ENCODE measurements at regions not wholly inside any gene's neighbourhood (a gene's known extent, or its start where the extent isn't known, plus 50 kb on each side); places are given as distances from the start of the nearest gene placed in this dataset.
"Not testable (repeated sequence)": the region's sequence is repeated elsewhere in the genome, so short reads cannot be mapped to it uniquely, and the experiment has no call there.

DNA sequence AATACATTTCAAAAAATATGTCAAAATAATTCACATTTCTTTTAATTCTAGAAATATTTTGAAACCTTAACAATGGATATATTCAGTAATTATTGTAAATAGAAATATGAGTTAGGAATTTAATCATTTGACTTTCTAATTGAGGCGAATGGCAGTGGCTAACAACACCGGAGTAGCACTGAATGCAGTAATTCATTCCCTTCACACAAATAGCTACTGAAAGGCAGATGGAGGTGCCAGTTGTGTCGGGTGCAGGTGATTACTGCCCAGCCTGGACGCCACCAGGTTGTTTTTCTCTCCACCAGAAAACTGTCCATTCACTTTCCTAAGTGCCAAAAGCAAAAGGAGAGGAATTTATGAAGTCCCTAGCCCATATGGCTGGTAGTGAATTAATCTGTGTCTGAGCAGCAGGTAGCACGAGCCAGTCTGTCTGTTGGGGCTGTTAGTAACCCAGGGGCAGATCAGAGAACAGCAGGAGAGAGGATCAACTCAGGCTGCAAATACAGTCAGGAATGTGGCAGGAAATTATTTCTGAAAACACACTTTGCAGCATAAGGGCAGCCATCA, 79.3 kb upstream of the GMNC start:
- Histone ChIP-seq H3K9me2 (ENCODE audit: low read depth, low read length) (no peaks in the 10 kb centered on the region), H3K36me3 (ENCODE audit: insufficient read depth, low read length) (no peaks in the 10 kb centered on the region), H3K27me3 (ENCODE audit: insufficient read depth, low read length) (no peaks in the 10 kb centered on the region), H3K27ac (ENCODE audit: low read depth, low read length, poor library complexity, severe bottlenecking) (no peak overlapping the region), H3K9me3 (ENCODE audit: low read length) (no peaks in the 10 kb centered on the region), H3K79me2 (ENCODE audit: insufficient read depth, low read length) (no peaks in the 10 kb centered on the region), H3K4me3 (ENCODE audit: low read depth, low read length, poor library complexity, severe bottlenecking) (no peak overlapping the region), H3K9ac (ENCODE audit: low read length) (no peak overlapping the region), H4K20me1 (ENCODE audit: insufficient read depth, low read length) (no peaks in the 10 kb centered on the region), H3F3A (ENCODE audit: insufficient read depth, low read length) (no peaks in the 10 kb centered on the region), H3K4me1 (ENCODE audit: insufficient read depth, low read length, severe bottlenecking) (no peaks in the 10 kb centered on the region), H3K4me2 (ENCODE audit: low read length) (no peak overlapping the region), H2AFZ (ENCODE audit: low read length) (no peak overlapping the region)
- TF ChIP-seq EZH2 (IDR thresholded peaks at IDR 0.05; ENCODE audit: borderline replicate concordance, low read length) = no peak
- TF ChIP-seq CTCF (IDR thresholded peaks at IDR 0.05; ENCODE audit: low read length) = no peak

DNA sequence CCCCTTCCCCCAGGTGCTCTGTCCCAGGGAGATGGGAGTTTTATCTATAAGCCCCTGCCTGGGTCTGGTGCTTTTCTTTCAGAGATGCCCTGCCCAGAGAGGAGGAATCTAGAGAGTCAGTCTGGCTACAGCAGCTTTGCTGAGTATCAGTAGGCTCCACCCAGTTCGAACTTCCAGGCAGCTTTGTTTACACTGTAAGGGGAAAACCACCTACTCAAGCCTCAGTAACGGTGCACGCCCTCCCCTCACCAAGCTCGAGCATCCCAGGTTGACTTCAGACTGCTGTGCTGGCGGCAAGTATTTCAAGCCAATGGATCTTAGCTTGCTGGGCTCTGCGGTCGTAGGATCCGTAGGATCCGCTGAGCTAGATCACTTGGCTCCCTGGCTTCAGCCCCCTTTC, 72.1 kb upstream of the GMNC start:
- H3K27me3 ChIP-seq (ENCODE audit: insufficient read depth, low read length); H4K20me1 ChIP-seq (ENCODE audit: insufficient read depth, low read length); H3K4me1 ChIP-seq (ENCODE audit: insufficient read depth, low read length, severe bottlenecking); H3K9ac ChIP-seq (ENCODE audit: low read length); H3K9me2 ChIP-seq (ENCODE audit: low read depth, low read length); H3K4me2 ChIP-seq (ENCODE audit: low read length); H3K9me3 ChIP-seq (ENCODE audit: low read length); H3K4me3 ChIP-seq (ENCODE audit: low read depth, low read length, poor library complexity, severe bottlenecking); H3F3A ChIP-seq (ENCODE audit: insufficient read depth, low read length); H3K27ac ChIP-seq (ENCODE audit: low read depth, low read length, poor library complexity, severe bottlenecking); H2AFZ ChIP-seq (ENCODE audit: low read length); H3K79me2 ChIP-seq (ENCODE audit: insufficient read depth, low read length); H3K36me3 ChIP-seq (ENCODE audit: insufficient read depth, low read length): not testable (repeated sequence)

- H2AFZ ChIP-seq (ENCODE audit: low read length) = no peak overlapping the region
- no peak for TF ChIP-seq EZH2 (IDR thresholded peaks at IDR 0.05; ENCODE audit: borderline replicate concordance, low read length)
- TF ChIP-seq CTCF (IDR thresholded peaks at IDR 0.05; ENCODE audit: low read length) = no peak
- H3K4me3 ChIP-seq (ENCODE audit: low read depth, low read length, poor library complexity, severe bottlenecking) = no peak overlapping the region
- no peaks in the 10 kb centered on the region for H3K27me3 ChIP-seq (ENCODE audit: insufficient read depth, low read length)
- no peaks in the 10 kb centered on the region for H3F3A ChIP-seq (ENCODE audit: insufficient read depth, low read length)
- H3K27ac ChIP-seq (ENCODE audit: low read depth, low read length, poor library complexity, severe bottlenecking) = no peak overlapping the region
- no peaks in the 10 kb centered on the region for H3K9me2 ChIP-seq (ENCODE audit: low read depth, low read length)
- no peaks in the 10 kb centered on the region for H3K79me2 ChIP-seq (ENCODE audit: insufficient read depth, low read length)
- H3K9me3 ChIP-seq (ENCODE audit: low read length) = no peaks in the 10 kb centered on the region
- no peak overlapping the region for H3K9ac ChIP-seq (ENCODE audit: low read length)
- no peaks in the 10 kb centered on the region for H3K4me1 ChIP-seq (ENCODE audit: insufficient read depth, low read length, severe bottlenecking)
- H4K20me1 ChIP-seq (ENCODE audit: insufficient read depth, low read length) = no peaks in the 10 kb centered on the region; the same call in 1 of the 2 replicates
- H3K36me3 ChIP-seq (ENCODE audit: insufficient read depth, low read length) = no peaks in the 10 kb centered on the region
- H3K4me2 ChIP-seq (ENCODE audit: low read length) = no peak overlapping the region
Measured at GRCh38 chr3:190926619-190927018, 64.1 kb upstream of the GMNC start.

GRCh38 chr3:190912736-190913135, 50.2 kb upstream of the GMNC start:
- Histone ChIP-seq H3K27ac (ENCODE audit: low read depth, low read length, poor library complexity, severe bottlenecking) (no peak overlapping the region), H3K36me3 (ENCODE audit: insufficient read depth, low read length) (no peaks in the 10 kb centered on the region), H3K4me3 (ENCODE audit: low read depth, low read length, poor library complexity, severe bottlenecking) (no peak overlapping the region), H3K27me3 (ENCODE audit: insufficient read depth, low read length) (no peaks in the 10 kb centered on the region), H3K4me1 (ENCODE audit: insufficient read depth, low read length, severe bottlenecking) (no peaks in the 10 kb centered on the region), H2AFZ (ENCODE audit: low read length) (no peak overlapping the region), H3K9me2 (ENCODE audit: low read depth, low read length) (no peaks in the 10 kb centered on the region), H3K9me3 (ENCODE audit: low read length) (no peaks in the 10 kb centered on the region), H4K20me1 (ENCODE audit: insufficient read depth, low read length) (no peaks in the 10 kb centered on the region), H3K4me2 (ENCODE audit: low read length) (no peak overlapping the region), H3F3A (ENCODE audit: insufficient read depth, low read length) (no peaks in the 10 kb centered on the region), H3K9ac (ENCODE audit: low read length) (no peak overlapping the region), H3K79me2 (ENCODE audit: insufficient read depth, low read length) (no peaks in the 10 kb centered on the region)
- TF ChIP-seq CTCF (IDR thresholded peaks at IDR 0.05; ENCODE audit: low read length) (no peak), EZH2 (IDR thresholded peaks at IDR 0.05; ENCODE audit: borderline replicate concordance, low read length) (no peak)
